Inflammatory macrophage treated with lipopolysaccharide for 1 hour (primary cell): ENCODE measurements at regions not wholly inside any gene's neighbourhood (a gene's known extent, or its start where the extent isn't known, plus 50 kb on each side); places are given as distances from the start of the nearest gene placed in this dataset.
"Not testable (repeated sequence)": the region's sequence is repeated elsewhere in the genome, so short reads cannot be mapped to it uniquely, and the experiment has no call there.

Source experiments
- DNase-seq, 2 donors: peaks; one replicate each; pipeline ENCODE4 v3.0.0-alpha.2; 2020 to 2022

DNA sequence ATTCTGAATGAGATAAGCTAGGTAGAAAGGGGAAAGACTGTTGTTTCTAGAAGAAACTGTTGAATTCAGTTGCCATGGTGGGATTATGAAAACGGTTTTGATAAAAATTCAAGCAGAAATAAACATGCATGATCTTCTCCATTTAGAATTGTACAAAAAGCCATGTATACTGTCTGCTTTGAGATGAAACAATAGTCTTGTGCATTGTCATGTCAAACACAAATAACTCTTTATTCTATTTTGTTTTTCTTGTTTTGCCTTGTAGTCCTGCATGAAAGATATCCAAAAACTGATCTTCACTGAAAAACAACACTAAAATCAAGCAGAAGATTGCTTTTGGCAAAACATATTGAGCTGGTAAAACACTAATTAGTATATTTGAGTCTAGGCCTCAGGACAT, 659.9 kb downstream of the LTN1 start:
- no peak for DNase-seq

DNA sequence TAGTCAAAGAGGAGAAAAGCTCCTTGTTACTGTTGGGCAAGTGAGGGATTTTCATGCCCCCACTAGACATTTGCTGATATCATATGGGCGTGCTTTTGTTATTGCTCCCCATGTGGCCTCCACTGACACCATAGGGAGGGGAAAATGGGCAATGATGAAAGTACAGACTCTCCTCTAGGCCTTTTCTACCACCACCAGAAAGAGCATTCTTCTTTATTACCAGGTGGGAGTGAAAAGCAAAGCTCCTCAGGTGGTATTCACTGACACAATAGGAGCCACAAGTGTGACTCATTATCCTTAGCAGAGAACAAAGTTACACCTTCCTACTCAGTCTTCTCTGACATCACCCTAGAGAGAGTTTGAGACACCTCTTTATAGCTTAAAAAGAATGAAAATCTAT, 667.1 kb downstream of the LTN1 start:
- no peak for DNase-seq

DNA sequence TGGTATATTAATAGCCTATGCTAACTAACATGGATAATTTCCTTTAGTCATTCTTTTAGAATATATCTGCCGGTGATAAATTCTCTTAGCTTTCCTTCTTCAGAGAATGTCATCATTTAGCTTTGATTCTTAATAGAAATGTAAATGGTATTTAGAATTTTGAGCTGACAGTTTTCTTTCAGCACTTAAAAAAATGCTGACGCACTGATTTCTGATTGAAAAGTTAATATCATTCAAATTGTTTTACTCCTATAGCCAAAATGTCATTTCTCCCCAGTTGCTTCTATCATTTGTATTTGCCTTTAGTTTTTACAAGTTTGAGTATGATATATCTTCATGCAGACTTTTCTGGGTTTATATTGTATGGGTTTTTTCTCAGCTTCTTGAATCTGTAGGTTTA, 668.0 kb downstream of the LTN1 start:
- DNase-seq = no peak

DNA sequence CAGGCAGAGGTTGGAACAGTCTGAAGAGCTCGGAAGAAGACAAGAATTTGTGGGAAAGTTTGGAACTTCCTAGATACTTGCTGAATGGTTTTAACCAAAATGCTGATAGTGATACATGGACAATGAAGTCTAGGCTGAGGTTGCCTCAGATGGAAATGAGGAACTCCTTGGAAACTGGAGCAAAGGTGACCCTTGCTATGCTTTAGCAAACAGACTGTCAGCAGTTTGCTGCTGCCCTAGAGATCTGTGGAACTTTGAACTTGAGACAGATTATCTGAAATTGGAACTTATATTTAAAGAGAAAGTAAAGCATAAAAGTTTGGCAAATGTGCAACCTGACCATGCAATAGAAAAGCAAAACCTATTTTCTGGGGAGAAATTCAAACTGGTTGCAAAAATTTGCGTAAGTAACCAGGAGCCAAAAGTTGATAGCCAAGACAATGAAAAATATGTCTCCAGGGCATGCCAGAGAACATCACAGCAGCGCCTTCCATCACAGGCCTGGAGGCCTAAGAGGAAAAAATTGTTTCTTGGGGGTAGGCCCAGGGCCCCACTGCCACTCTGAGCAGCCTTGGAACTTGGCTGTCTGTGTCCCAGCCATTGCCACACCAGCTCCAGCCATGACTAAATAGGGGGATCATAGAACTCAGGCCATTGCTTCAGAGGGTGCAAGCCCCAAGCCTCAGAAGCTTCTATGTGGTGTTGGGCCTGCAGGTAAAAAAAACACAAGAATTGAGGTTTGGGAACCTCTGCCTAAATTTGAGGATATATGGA, 675.3 kb downstream of the LTN1 start:
- peak; percentile 5 for DNase-seq

DNA sequence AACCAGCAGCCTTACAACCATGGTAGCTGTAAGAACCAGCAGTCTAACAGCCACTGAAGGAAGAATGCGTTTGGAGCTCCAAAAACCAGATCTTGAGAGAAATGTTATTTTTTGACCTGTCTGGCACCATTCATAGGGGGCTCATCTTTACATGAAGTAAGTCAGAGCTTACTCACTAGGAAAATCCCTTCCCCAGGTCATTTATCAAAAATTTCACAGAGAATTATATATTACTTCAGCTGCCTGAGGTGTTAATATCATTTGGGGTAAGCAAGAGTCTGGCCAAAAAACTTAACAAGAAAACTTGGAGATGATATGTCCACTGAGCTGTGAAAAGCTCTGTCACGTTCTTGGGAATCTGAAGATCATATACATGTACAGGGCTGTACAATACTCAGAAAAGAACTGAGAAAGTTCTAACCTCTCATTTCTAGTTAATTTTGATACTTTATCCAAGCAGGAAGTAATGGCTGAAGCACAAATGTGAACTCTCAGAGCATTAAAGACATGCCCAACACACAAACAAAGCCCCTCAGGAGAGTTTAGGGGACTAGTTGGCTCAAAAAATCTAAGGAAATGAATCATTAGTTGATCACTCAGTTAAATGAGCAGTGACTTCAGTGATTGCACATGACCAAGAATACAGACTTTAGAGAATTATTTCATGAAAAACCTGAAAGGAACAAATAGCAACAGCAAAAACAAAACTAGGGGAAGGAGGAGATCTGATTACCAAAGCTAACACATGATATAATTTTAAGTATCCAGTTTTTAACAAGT, 681.1 kb downstream of the LTN1 start:
- no peak for DNase-seq

DNA sequence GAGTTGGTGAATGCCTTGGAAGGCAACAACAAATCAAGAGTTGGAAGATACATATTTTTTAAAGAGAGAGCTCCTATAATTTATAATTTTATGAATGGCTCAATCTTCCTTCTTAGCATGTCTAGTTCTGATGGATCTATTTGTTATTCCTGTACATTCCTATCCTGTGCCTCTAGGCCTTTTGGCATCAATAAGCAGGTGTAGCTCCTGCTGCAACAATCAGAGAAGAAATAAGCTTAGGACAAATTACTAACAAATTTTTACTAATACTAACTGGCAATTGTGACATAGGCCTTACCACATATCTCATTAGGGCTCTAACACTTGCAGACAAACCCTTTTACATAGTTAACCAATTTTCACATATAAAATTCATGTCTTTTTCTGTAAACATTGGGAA, 682.0 kb downstream of the LTN1 start:
- DNase-seq = no peak

DNA sequence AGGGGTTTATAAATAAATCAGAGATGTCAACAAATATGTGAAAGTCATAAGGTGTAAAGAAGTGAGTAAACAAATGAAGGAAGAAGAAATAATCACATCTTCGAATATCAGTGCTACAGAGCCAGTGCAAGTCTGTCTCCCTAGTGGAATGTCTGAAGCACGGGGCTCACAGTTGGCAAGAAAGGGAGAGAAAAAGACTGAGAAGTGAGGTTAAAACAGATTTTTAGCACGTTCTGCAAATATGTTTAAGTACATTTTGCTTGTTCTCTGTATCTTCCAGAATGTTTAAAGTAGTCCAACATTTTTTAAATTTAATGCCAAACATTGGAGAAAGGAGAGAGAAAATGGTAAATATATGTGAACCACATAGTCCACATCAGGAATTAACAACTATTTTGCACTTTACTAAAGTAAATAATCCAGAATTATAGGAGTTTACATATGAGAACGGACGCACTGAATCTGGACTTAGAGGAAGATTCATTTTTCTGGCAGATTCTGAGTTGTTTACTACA, 682.4 kb downstream of the LTN1 start:
- no peak for DNase-seq

DNA sequence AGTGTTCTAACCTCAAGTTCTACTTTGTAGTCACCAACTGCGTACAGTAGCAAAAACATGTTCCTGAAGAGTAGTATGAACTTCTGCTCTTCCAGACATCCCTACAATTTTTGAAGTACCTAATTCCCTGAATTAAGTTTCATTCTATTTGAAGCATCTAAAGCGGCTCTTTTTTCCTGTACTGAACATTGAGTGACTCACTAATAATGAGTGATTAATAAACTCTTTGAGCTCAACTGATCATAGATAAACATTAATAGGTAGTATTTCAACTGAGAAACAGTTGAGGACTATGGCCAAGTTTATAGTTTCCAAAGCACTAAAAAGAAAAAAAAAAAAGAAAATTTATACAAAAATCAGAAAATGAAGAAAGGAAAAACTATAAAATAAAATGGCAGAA, 683.1 kb downstream of the LTN1 start:
- no peak for DNase-seq

DNA sequence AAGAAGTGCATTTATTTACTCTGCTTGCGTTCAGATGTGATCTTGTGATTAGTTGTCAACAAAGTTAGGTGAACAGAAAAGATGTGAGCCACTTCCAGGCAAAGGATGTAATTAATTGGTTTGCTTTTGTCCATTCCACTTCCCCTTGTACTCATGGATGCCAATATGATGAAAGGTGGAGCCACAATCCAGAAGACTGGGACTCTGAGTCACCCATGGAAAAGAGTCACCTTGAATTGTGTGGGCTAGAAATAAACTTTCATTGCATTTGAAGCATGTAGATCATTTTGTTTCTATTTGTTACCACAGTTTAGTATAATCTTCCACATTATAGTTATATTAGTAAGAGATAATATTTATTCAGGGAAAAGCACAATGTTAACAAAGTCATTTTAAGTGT, 684.2 kb downstream of the LTN1 start:
- DNase-seq = no peak

DNA sequence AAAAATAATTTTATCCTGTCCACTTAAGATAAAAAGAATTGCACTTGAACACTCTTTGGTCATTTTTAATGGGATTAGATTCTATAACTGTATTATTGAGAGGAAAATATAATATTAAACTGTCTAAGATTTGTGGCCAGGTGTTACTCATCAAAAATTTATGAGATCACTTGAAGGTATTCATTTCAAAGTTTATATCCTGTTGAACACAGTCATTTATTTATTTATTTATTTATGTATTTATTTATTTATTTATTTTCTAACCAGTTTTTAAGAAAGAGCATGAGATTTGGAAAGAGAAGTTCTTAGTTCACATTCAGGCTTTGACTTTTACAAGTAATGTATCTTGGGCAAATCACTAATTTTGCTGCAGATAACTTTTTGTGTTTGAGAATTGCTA, 692.7 kb downstream of the LTN1 start:
- no peak for DNase-seq

DNA sequence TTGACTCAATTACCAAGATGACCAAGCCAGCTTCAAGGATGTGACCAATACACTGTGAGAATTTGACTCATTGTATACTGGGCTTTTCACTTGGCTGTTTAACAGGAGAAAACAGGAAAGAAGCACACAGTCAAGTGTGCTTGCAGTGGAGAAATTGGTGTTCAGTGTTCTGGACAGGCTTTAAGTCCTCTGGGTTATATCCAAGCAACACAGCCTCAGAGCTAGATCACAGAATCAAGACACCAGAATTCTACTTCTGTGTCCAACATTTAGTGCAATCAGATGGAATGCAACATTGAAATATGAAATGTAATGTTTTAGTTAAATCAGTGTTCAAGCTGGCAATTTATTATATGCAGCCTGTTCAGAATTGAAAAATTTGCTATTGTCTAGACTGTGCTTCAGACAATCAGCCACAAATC, 694.4 kb downstream of the LTN1 start:
- DNase-seq = no peak

DNA sequence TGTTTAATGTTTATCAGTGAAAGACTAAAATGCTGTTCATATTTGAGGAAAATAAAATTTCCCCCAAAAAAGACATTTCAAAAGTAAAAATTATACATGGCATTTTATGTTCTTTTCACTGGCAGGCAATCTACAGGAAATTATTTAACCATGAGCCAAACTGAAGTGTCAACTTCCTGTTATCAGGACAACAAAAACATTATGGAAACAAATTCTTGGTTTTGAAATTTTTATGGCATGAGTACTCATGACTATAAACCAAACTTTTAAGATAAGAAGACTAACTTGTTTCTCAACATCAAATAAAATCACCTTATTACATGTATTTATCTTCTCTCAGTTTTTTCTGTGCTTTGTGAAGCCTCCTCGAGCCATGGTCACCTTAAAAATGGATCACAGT, 698.6 kb downstream of the LTN1 start:
- no peak for DNase-seq

DNA sequence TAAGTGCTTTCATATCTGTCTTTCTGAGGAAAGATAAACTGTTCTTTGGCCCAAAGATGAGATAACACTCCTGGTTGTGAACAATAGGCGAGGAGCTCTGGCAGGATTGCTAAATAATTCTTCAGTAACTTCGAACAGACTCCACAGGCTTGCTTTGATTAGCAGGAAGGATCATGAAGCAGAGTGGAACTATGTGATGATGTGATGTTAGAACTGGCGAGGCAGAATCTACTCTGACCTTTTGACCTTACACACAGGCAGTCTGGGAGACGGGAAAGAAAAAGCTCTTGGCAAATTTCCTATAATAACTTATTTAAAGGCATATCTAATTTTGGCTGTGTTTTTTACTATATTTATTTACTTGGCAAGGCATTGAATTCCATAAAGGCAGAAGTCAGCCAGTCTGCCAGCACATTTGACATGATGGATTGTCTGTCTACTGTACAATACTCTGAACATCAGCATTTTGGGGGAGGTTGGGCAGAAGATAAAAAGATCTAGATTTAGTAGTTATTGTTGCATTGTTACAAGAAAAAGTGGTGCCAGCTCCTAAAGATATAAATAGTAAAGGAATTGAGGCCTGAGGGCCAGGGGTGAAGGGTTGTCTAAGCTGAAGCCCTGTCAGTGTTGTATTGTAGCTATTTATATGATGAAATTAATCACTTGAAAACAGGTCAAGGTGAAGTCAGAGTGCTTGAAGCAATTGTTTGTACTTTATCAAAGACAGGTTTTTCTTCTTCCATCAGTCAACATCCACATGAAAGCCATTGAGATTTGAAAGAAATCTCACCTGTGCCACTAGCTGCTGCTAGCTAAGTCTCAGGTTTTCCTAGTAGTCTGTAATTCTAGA, 708.8 kb downstream of the LTN1 start:
- DNase-seq = no peak

DNA sequence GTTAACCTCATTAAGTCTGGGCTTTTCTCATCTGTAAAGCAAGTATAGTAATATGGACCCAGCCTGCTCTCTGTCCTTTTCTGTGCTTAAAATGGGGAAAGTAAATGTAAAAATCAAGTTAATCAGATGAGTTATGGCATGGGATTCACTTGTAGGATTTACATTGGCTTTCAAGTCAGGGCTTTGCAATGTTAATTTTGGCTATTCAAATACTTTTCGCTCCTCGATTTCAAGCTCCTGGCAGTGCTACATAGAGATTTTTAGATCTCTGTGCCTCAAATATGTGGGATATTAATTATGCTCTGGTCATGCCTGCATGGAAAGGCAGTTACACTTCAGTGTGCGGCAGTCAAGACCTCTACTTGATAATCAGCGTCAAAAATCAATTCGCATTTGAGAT, 709.8 kb downstream of the LTN1 start:
- DNase-seq = no peak

DNA sequence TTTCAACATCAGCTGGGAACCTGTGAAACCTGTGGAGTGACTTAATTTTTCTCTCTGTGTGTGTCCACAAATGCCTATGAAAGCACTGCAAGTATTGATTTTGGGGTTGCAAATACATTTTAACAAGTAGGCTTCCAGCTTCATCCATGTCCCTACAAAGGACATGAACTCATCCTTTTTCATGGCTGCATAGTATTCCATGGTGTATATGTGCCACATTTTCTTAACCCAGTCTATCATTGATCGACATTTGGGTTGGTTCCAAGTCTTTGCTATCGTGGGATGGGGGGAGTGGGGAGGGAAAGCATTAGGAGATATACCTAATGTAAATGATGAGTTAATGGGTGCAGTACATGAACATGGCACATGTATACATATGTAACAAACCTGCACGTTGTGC, 711.3 kb downstream of the LTN1 start:
- not testable (repeated sequence) for DNase-seq

DNA sequence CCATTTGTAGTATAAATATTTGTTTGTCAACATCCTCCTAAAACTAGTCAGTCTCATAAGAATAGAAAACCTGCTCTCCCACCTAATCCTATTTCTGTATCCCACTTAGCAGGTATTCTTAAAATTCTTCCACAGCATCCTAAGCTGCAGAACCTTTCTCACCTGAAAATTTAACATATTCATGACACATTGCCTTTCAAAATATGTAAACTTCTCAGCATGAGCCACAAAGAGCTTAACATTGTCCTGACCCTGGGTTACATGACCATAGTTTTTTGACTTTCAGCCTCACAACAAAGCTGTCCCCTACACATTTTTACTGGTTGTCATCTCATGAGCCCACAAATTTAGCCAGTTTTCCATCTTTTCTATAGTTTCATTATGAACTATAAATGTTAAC, 712.1 kb downstream of the LTN1 start:
- no peak for DNase-seq

DNA sequence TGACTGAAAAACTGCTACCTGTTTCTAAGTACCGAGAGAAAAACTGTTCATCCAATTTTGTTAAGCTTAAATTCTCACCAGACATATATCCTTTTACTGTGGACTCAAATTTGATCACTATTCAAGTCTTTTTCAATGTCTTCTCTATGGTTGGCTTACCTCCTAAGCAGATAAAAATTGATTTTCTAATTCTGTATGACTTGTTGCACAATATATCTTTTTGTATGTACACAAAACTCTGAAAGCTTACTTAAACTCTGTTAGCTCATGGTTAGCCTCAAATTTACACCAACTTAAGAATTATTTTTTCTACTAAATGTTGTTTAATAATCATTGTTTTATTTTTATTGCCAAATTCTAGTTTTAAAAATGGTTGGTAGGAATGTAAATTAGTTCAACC, 715.4 kb downstream of the LTN1 start:
- DNase-seq = no peak

DNA sequence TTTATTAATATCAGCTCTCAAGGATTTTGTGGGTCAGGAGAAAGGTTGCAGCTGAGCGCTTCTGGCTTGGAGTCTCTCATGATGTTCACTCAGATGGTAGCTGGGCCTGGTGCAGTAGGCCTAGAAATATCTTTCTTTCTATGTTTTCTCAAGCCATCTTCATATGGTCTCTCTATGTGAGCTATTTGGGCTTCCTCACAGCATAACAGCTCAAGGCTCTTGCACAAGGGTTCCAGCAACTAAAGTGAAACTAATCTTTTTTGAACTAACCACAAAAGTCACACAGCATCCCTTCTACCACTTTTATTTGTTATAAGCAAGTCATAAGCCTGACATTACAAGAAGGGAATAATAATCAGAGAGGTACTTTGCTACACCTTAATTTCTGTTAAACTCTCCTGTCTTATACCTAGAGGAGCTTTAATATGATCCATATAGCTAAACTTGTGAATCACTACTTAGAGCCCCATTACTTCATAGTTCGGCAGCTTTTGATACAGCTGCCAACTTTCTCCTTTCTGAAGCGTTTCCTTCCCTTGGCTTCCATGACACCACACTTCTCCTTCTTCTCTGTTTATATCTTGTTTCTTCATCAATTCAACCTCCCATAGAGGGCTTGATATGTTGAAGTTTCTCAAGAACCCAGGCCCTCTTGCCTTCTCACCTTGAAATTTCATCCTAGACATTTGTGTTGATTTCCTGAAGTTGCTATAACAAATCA, 720.2 kb downstream of the LTN1 start:
- no peak for DNase-seq

DNA sequence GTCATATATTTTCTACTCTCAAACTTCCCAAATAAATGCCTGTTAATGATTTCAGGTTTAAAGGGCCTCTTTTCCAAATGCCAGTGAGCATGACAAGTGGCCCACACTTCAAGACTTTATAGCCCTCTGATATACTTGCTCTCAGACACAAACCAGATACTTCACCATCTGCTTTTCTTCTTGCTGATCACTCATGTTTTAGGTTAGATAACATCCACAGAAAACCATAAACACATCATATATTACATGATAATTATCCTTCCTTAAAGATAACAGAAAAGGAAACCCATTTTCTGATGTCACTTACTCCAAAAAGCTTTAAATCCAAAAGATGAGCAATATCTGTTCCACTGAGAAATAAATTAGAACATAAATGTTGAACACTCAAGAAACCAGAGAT, 723.5 kb downstream of the LTN1 start:
- DNase-seq = no peak

DNA sequence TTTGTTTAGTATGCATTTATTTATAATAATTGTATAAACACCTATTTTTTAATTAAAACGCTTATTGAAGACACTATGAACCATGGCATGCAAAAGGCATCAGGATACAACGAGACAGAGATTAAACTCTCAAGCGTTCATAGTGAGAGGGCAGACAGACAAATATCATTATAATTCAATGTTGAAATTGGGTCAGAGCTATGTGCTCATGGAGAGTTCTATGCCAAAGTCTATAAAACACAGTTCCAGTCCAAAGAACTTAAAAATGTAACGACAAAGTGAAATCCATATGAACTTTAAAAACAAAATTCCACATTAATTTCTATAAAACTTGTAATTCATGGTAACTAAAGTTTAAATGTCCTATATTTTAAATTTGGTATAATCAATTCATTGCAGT, 724.0 kb downstream of the LTN1 start:
- no peak for DNase-seq

DNA sequence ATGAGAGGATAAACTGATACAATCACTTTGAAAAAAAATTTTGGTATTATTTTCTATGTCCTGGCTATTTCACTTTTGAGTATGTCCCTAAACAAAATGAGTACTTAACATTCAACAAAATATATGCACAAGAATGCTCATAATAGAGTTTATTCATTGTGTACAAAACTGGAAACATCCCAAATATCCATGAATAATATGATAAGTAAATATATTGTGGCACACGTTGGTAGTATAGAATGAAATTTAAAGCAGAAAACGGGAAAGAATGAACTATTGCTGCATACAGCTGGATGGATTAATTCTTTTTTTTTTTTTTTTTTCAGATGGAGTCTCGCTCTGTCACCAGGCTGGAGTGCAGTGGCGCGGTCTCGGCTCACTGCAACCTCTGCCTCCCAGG, 725.2 kb downstream of the LTN1 start:
- DNase-seq = no peak

DNA sequence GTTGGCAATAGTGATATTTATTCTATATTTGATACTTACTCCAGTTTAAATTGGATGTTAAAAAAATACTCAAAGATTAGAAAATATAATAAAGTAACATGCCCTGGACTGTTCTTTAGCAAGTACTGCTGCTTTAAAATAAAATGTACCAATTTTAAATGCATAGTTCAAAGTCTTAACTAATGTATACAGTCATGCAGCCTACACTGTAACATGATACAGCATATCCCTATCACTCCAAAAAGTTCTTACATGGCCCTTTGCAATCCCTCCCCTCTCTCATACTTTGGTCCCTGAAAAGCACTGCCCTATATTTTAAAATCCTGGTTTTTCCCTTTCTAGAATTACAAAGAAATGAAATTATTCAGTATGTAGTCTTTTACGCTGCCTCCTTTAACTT, 726.6 kb downstream of the LTN1 start:
- no peak for DNase-seq

DNA sequence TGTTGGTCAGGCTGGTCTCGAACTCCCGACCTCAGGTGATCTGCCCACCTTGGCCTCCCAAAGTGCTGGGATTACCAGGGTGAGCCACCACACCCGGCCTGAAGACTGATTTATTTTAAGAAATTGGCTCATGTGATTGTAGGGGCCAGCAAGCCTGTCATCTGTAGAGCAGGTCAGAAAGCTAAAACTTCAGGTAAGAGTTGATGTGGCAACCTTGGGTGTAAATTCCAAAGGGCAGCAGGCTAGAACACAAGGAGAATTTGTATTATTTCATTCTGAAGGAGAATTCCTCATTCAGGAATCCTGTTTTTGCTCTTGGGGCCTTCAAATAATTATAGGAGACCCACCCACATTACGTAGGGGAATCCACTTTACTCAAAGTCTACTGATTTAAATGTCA, 728.7 kb downstream of the LTN1 start:
- DNase-seq = no peak
